Esophagus muscularis mucosa (tissue), 4 donors: ENCODE measurements at regions not wholly inside any gene's neighbourhood (a gene's known extent, or its start where the extent isn't known, plus 50 kb on each side); places are given as distances from the start of the nearest gene placed in this dataset.

Experiments used
- CTCF ChIP-seq, 3 experiments: fragments of 200-600 bp in 2 of 3; fragments of 450-650 bp in 1 of 3; sonication (generic) in 2 of 3; IDR thresholded peaks; one replicate each; pipeline ENCODE4 v1.5.1; 2017 to 2019; ENCODE audit warnings: antibody characterized with exemption in 3 of 3, mild to moderate bottlenecking in 2 of 3, moderate library complexity in 1 of 3
- EP300 ChIP-seq: sonication (generic); formaldehyde crosslinking; IDR thresholded peaks from one replicate; pipeline ENCODE4 v1.6.1; 2017; ENCODE audit warnings: antibody characterized with exemption
- POLR2AphosphoS5 ChIP-seq, 2 donors: sonication (generic); formaldehyde crosslinking; IDR thresholded peaks; one replicate each; pipeline ENCODE4 v1.6.1; 2017; ENCODE audit warnings: antibody characterized with exemption in 2 of 2

GRCh38 chr3:86578071-86578470 lies 412.9 kb downstream of the VGLL3 start:
- TF ChIP-seq POLR2AphosphoS5 (IDR thresholded peaks at IDR 0.05) (no peak), CTCF (IDR thresholded peaks at IDR 0.05) (no peak), EP300 (no peak)
